Dermis microvascular lymphatic vessel endothelial cell (primary cell): ENCODE measurements at regions not wholly inside any gene's neighbourhood (a gene's known extent, or its start where the extent isn't known, plus 50 kb on each side); places are given as distances from the start of the nearest gene placed in this dataset.

Experiments used
- DNase-seq, 2 donors: peaks; one replicate each; pipeline versions ENCODE4 v3.0.0 to v3.0.0-alpha.2; 2010; ENCODE audit warnings: low read depth in 2 of 2

DNA sequence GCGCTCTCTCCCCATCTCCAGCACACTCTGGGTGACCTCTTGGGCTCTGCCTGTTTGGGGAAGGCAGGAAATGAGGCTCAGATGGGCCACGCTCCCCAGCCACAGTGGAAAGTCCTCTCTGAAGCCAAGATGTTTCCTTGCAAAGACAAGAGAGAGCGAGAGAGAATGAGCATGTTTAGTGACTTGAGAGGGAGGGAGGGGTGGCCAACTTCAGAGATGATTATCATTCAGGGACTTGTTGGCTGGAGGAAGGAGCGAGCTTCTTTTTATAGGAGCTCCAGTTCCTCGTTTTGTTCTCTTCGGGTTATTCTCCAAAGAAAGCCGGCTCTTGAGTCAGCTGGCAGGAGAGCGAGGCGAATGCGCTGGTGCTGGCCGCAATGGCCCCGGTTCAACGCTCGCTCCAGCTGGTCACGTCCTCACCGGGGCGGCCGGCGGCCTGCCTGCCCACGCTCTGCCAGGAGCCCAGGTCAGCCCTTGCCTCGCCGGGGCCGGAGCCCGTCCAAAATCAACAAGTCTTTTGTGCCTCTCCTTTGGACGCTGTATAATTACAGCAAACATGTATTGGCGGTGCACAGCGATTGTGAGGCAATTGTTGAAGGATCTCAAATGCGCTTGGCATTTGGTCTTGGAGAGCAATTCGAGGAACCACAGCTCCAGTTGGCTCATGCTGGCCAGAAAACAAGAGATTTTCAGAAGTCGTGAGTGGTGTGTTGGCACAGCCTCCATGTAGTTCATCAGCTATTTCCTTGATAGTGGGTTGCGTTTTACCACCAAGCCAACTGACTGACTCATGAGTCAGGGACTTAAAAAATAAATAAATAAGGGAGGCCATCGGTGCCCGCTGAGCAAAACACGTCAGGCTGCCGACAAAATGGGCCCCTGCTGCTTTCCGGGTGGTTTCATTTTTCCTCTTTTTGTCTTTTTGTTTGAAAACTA lies 288.6 kb downstream of the UACA start:
- DNase-seq: peak; percentile 51 to 91

DNA sequence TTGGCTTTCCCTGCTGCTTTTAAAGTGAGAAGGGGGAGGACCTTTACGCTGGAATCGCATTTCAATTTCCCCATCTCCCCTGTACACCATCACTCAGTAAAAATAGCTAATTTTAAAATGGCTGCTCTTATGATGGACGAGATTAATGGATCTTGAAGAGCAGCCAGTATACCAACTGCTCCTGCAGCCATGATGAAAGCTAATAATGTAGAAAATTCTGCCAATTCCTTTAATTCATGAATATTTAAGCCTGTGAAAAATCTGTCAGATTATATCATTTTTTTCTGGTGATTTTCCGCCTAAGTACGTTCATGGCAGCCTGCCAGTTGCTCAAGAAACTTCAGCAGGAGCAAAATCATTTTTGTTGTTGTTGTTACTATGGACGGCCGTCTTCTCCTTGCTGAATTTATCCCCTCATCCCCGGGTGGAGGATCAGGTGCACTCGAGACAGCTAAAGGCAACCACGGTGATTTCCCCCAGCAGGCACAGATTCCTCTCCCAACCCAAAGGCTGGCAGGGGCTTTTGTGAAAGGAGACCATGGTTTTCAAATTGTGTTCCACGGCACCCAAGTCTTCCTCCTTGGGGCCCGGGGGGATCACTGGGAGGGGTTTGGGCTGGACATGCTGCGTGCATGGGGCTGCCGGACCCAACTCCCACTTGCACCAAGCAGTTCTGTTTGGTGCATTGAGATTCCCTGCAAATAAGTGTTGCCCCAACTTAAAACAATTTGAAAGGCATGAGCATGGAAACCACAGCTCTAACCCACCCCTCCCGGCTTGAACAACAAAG lies 289.6 kb downstream of the UACA start:
- peak in 1 of 2 donors; percentile 13 for DNase-seq

DNA sequence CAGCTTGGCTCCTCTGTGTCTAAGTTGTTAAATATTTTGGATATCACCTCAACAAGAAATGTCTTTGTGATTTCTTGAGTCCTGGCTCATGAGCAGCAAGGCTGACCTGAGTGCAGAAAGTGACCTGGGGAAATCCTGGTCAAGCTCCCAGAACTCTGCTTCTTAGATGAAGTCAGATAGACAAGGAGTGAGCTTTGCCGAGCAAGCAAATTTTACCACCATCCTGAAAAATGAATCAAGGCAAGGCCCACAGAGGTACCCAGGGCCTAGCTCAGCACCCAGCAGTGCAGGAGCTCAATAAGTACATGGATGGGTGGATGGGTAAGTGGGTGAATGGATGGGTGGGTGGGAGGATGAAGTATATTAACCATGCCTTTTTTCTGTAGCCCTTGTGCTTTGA lies 291.8 kb downstream of the UACA start:
- DNase-seq: no peak

DNA sequence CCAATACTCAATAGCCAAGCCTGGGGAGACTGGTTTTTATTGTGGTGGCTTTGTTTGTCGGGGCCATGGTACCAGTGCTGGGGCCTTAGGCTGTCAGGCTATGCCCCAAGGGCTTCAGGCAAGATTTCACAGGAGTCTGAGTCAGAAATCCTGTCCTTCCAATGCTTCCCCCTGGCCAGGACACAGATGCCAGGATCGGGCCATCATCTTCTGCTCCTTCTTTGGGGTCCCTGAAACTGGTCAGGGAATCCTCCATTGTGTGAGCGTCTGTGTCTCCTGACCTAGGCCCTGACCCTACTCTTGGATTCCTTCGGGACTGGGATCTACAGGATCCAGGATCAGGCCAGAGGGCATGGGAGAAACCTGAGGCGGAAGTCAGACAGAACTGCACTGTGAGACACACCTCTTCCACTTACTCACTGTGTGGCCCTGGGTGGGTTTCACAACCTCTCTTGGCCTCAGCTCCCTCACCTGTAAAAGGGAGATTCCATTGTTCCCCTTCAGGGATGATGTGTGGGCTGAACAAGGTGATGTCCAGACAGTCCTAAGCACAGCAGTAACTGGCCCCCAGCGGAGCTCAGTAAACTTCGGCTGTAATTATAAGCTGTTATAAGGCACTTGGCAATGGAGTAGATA lies 292.7 kb downstream of the UACA start:
- no peak for DNase-seq

DNA sequence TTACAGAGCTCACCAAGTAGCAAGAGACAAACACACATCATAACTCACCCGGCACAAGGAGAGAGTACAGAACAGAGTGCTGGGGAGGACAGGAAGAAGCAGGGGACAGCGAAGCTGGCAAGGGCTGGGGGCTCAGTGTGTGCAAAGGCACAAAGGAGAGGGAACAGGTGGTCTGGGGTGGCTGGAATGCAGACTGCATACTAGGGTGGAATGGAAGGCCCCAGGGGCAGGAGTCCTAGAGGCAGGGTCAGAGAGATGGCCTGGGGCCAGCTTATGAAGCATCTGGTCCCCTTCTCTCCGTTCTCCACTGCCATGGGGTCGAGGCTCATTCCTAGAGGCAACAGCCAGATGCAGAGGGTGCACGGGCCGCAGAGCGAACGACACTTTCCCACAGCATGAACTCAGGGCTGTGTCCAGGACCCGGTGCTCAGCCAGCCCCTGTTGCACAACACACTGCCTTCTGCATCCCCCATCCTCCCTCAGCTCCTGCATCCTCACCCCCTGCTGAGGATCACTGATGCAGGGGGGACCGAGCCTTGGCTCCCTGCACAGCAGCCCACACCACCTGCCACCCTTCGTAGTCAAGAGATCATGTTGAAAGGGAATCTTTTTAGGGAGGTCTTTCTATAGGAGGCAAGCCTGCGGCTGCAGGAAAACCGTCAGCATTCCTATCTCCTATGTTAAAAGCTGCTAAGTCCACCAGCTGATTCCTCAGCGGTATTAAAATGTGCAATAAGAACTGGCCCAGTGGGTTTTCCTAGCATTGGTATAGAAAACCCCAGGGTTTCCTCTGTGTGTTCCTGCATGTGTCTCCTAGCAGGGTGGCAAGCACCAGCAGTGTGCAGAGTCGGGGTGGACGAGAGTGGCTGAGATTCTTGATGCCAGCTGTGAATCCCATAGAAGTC lies 293.5 kb downstream of the UACA start:
- DNase-seq: no peak

DNA sequence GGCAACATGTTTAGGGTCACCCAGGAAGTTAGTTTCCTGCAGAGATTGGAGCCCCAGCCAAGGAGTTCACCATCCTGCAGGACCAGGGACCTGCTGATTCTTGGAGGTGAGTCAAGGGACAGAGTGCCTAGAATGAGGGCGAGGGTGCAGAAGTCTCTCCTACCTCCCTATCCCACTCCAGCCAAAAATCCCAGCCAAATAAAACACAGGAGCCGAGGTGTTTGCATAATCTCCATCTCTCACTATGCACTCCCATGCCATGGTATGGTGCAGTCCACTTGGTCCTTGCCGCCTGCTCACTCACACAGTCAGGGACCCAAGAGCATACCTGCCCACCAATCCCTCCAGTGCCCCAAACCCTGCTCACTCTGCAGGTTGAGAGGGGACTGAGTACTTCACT lies 294.2 kb downstream of the UACA start:
- no peak for DNase-seq

DNA sequence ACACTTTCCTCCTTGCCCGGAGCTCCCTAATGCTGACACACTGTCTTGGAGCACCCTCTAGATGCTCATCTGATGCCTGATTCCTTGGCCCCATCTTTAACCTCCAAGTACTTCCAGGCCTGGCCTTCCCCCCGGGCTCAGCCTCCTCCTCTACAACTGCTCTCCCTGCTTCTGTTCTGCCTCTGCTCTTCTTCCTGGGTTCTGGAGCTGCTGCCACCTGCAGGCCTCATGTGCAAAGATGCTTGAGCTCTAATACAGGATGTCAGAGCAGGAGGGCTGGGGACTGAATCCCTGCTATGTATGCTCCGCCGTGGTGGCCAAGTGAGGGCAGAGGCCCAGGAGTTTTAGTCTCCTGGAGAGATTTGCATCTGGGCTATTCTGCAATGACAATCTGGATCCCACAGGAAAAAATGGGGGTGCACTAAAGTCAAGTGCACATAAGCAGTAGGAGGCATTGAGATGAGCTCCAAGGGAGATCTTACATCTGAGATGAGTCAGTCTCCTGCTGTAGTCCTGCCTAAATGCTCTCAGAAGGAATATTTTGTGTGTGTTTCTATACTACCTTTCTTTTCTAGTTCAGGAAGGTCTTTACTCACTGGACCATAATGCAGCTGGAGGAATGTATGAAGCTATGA lies 296.3 kb downstream of the UACA start:
- DNase-seq: peak; percentile 22 to 50

DNA sequence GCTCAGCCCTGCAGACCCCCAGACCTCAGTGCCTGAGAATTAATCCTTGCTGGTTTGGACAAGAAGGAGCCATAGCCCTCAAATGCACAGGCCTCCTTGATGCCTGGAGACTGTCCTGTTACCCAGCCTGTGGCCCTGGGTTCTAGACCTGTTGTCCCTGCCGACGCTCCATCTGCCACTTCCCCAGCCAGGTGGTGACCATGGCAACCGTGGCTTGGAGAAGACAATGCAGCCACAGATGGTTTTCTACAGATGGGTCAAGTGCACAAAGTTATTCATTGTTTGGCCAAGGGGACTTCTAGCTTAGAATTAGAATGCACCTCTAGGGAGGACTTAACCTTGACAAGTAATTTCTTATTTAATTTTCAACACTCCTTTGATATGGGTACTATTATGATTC lies 297.1 kb downstream of the UACA start:
- no peak for DNase-seq

DNA sequence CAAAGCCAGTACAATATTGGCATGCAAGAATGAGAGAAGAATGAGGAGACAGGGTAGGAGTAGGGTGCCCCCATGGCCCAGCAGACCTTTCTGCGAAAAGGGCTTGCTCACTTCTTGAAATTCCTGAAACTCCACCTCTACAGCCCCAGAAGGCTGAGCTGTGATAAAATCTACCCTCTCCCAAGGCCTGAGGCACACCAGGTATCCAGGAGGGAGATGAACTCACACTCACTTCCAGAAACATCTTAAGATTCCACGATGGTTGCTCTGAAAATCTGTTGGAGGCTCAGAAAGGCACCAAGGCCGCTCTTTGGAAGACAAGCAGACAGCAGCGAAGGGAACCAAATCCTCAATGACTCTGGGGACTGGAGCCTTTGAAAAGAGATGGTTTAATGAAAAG lies 297.5 kb downstream of the UACA start:
- no peak for DNase-seq

DNA sequence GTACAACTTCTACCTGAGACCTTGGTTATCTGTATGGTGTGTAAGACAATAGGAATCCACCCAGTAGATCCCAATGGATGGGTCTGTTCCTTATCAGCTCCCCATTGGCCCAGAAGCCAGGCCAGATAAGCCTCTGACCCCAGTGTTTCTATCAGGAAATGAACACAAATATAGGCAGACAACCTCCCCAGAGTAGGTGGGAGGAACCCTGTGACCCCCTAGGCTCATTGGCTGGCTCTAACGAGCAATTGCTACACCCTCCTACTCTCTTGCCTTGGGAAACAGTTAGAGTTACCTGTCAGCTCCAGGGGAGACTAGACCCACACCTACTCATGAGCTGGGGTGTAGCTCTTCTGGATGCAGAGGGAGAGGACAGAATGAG lies 299.9 kb downstream of the UACA start:
- DNase-seq: no peak

DNA sequence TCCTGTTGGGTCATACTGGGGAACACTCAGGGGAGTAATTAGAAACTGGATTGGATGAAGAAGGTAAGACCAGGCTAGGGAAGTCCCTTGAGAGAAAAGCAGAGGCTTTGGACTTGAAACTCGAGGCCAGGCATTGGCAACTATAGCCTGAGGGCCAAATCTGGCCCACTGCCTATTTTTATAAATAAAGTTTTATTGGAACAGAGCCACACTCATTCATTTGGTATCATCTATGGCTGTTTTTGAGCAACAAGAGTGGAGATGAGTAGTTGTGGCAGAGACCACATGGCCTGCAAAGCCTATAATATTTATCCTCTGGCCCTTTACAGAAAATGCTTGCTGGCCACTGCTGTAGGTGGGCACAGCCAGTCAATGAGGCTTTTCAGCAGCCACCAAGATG lies 301.4 kb downstream of the UACA start:
- no peak for DNase-seq

DNA sequence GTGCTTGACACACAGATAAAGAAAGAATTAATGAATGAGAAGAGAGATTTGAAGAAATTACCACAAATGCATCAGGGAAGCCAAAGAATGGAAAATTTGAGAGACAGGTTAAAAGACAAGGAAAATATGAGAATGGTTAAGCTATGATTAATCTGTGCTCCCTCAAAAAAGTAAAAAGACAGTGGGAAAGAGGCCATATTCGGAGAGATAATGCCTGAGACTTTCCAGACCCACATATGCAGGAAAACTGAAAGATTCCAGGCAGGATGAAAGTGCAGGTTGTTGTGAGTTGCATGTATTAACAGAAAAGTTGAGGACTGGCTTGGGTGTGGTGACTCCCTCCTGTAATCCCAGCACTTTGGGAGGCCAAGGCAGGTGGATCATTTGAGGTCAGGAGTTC lies 302.3 kb downstream of the UACA start:
- DNase-seq: no peak

DNA sequence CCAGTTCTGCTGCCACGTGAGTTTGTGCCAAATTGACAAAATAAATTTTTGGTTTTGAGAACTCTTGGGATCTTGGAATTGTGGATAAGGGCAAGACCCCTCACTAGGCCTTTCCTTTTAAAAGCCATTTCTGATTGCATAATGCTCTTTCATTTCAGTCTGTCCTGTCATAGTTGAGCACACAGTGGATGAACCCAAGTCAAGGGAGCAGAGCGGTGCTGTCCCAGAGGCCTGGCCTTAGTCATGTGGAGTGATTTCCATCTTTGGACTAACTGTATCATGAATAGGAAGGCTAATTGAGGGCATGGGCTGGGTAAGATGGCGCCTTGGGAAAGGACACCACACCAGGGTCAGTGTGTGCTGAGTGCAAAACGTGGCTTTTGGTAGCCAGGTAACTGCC lies 304.0 kb downstream of the UACA start:
- DNase-seq: no peak

DNA sequence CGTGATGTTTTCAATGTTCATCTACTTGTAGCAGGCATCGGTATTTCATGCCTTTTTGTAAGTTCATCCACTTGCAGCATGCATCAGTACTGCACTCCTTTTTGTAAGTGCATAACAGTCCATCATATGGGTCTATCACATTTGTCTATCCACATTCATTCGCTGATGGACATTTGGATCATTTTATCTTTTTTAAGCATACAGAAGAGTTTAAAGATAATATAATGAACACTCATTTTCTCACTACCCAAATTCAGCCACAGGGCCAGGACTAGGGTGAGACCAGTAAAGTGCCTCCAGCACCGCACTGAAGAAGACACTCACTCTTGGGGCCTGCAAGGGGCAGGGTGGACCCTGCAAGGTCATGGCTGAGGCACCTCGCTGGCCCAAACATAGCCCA lies 309.6 kb downstream of the UACA start:
- DNase-seq: no peak

DNA sequence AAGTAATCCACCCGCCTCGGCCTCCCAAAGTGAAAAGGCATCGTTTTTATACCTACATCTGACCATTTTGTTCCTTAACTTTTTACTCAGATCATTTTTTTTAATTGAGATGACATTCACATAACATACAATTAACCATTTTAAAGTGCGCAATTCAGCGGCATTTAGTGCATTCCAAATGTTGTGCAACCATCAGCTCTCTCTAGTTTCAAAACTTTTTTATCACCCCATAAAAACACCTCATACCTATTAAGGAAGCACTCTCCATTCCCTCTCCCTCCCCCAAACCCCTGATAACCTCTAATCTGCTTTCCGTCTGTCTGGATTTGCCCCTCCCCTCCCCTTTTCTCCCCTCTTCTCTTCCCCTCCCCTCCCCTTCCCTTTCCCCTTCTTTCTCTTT lies 310.1 kb downstream of the UACA start:
- no peak for DNase-seq

DNA sequence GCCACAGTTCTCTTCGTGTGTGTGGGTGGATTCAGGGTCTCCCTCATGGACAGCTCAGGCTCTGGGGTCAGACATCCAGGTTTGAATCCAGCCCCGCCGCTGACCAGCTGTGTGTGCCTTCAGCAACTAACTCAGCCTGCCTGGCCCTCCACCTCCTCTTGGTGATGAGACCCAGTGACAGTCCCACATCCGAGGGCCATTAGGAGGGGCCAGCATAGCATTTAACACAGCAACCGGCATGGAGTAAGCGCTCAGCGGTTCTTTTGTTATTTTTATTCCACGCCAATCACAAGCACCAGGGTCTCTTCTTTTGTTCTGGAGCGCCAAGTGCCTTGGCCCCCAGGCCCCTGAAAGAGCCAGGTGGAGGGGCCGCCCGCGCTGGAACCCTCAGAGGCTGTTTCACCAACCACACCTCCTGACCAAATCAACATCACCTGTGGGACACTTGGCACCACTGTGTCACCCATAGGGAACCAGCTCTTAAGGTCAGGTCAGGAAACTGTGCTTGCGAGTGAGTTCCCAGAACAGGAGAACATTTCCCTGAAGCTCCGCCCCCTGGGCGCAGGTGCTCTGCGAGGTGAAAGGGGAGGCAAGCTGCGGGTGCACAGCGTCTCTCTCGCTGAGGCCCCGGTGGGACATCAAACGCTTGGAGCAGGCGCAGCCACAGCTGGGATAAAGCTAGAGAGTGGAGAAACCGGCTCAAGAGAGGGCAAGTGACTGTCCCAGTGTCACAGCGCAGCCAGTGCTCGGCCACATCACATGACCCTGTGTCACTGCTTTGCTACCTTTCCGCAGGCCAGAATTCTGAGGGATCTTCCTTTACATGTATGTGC lies 311.3 kb downstream of the UACA start:
- DNase-seq: no peak

DNA sequence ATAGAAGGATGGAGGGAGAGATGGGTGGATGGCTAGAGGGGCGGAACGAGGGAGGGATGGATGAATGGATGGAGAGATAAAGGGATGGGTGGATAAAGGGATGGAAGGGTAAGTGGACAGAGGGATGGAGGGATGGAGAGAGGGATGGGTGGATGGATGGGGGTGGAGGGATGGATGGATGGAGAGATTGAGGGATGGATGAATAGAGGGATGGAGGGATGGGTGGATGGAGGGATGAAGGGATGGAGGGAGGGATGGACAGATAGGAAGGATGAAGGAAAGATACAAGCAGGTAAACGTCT lies 313.3 kb downstream of the UACA start:
- DNase-seq: no peak

DNA sequence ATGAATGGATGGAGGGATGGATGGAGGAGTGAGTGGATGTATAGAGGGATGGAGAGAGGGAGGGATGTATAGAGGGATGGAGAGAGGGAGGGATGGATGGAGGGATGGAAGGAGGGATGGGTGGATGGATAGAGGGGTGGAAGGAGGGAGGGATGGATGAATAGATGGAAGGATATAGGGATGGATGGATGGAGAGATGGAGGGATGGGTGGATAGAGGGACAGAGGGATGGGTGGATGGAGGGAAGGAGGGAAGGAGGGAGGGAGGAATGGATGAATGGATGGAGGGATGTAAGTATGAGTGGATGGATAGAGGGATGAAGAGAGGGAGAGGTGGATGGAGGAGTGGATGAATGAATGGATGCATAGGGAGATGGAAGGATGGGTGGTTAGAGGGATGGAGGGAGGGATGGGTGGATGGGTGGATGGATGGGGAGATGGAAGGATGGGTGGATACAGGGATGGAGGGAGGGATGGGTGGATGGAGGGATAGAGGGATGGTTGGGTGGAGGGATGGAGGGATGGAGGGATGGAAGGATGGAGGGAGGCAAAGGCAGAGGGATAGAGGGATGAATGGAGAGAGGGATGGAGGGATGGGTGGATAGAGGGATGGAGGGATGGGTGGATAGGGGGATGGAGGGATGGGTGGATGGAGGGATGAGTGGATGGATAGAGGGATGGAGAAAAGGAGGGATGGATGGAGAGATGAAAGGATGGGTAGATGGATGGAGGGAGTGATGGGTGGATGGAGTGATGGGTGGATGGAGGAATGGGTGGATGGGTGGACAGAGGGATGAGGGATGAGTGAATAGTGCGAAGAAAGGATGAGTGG lies 313.8 kb downstream of the UACA start:
- DNase-seq: no peak
